Hematopoietic multipotent progenitor cell treated with erythropoietin and hydrocortisone succinate and interleukin-3 and kit ligand, for 4 days (in vitro differentiated cells): ENCODE measurements at regions not wholly inside any gene's neighbourhood (a gene's known extent, or its start where the extent isn't known, plus 50 kb on each side); places are given as distances from the start of the nearest gene placed in this dataset.

ENCODE experiments used
- DNase-seq: peaks from one replicate; pipeline ENCODE4 v3.0.0-alpha.2; 2015

- DNase-seq, result no peak
Measured at GRCh38 chr5:165244407-165244806, 1739.0 kb downstream of the MAT2B start.

- DNase-seq, result no peak
Measured at GRCh38 chr5:165258197-165258771, 1752.9 kb downstream of the MAT2B start.

GRCh38 chr5:165260426-165260825 is 1755.0 kb downstream of the MAT2B start:
- no peak for DNase-seq

- no peak for DNase-seq
Measured at GRCh38 chr5:165263536-165263935, 1758.1 kb downstream of the MAT2B start.

GRCh38 chr5:165266939-165267338 is 1761.5 kb downstream of the MAT2B start:
- no peak for DNase-seq

GRCh38 chr5:165272436-165272835 is 1767.0 kb downstream of the MAT2B start:
- peak; percentile 42 for DNase-seq

GRCh38 chr5:165277661-165278060 is 1772.2 kb downstream of the MAT2B start:
- DNase-seq, result no peak

- peak; percentile 41 for DNase-seq
Measured at GRCh38 chr5:165282491-165282890, 1777.1 kb downstream of the MAT2B start.

- DNase-seq, result no peak
Measured at GRCh38 chr5:165286692-165287091, 1781.3 kb downstream of the MAT2B start.

GRCh38 chr5:165290535-165290934 is 1785.1 kb downstream of the MAT2B start:
- no peak for DNase-seq

- DNase-seq, result no peak
Measured at GRCh38 chr5:165296401-165297130, 1791.1 kb downstream of the MAT2B start.

GRCh38 chr5:165304193-165304827 is 1798.9 kb downstream of the MAT2B start:
- DNase-seq, result no peak

- no peak for DNase-seq
Measured at GRCh38 chr5:165305596-165305995, 1800.2 kb downstream of the MAT2B start.

- DNase-seq, result no peak
Measured at GRCh38 chr5:165309446-165309845, 1804.0 kb downstream of the MAT2B start.

- no peak for DNase-seq
Measured at GRCh38 chr5:165310031-165310430, 1804.6 kb downstream of the MAT2B start.

- DNase-seq, result peak; percentile 10
Measured at GRCh38 chr5:165321912-165322311, 1816.5 kb downstream of the MAT2B start.

- DNase-seq, result no peak
Measured at GRCh38 chr5:165325221-165325620, 1819.8 kb downstream of the MAT2B start.

- DNase-seq, result no peak
Measured at GRCh38 chr5:165327631-165328030, 1822.2 kb downstream of the MAT2B start.

- no peak for DNase-seq
Measured at GRCh38 chr5:165328846-165329245, 1823.4 kb downstream of the MAT2B start.

- DNase-seq, result peak; percentile 25
Measured at GRCh38 chr5:165333623-165334022, 1828.2 kb downstream of the MAT2B start.

- peak; percentile 27 for DNase-seq
Measured at GRCh38 chr5:165334201-165334600, 1828.8 kb downstream of the MAT2B start.

GRCh38 chr5:165349735-165350134 is 1844.3 kb downstream of the MAT2B start:
- peak; percentile 8 for DNase-seq

GRCh38 chr5:165351342-165351741 is 1845.9 kb downstream of the MAT2B start:
- no peak for DNase-seq

GRCh38 chr5:165360366-165360765 is 1854.9 kb downstream of the MAT2B start:
- DNase-seq, result no peak
